ENCODE measurements at regions not wholly inside any gene's neighbourhood (a gene's known extent, or its start where the extent isn't known, plus 50 kb on each side); places are given as distances from the start of the nearest gene placed in this dataset.
"Not testable (repeated sequence)": the region's sequence is repeated elsewhere in the genome, so short reads cannot be mapped to it uniquely, and the experiment has no call there.

DNA sequence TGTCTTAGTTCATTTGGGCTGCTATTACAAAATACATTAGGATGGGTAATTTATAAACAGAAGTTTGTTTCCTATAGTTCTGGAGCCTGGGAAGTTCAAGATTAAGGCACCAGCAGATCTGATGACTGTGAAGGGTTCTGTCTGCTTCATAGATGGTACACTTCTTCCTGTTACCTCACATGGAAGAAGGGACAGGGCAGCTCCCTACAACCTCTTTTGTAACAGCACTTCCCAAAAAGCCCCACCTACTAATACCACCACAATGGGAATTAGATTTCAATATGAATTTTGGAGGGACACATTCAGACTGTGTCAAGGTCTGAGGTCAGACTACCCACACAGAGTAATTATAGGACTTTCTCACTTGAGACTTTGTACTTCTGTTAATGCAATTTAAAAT, 260.3 kb downstream of the ARHGAP12 start:
- no peak overlapping the region for H3K27ac Mint-ChIP-seq
- H3K36me3 Mint-ChIP-seq (ENCODE audit: insufficient read depth in 2 of 2): peaks cover 5 to 9% of the 10 kb centered on the region in 2 donors
- H3K4me3 Mint-ChIP-seq: no peak overlapping the region
- H3K9me3 Mint-ChIP-seq: peaks cover 4 to 8% of the 10 kb centered on the region in 2 donors
- no peak for DNase-seq
- no peaks in the 10 kb centered on the region for H3K4me1 Mint-ChIP-seq (ENCODE audit: low read depth)
- H3K27me3 Mint-ChIP-seq (ENCODE audit: low read depth): peaks cover 6% of the 10 kb centered on the region
- ATAC-seq (replicated peaks in 1 of 2): no peak

- not testable (repeated sequence) for H3K4me3 Mint-ChIP-seq; H3K27ac Mint-ChIP-seq; H3K4me1 Mint-ChIP-seq (ENCODE audit: low read depth); H3K36me3 Mint-ChIP-seq (ENCODE audit: insufficient read depth in 2 of 2); DNase-seq; H3K27me3 Mint-ChIP-seq (ENCODE audit: low read depth); H3K9me3 Mint-ChIP-seq; ATAC-seq (replicated peaks in 1 of 2)
Measured at GRCh38 chr10:31665764-31666279, 262.8 kb downstream of the ARHGAP12 start.

DNA sequence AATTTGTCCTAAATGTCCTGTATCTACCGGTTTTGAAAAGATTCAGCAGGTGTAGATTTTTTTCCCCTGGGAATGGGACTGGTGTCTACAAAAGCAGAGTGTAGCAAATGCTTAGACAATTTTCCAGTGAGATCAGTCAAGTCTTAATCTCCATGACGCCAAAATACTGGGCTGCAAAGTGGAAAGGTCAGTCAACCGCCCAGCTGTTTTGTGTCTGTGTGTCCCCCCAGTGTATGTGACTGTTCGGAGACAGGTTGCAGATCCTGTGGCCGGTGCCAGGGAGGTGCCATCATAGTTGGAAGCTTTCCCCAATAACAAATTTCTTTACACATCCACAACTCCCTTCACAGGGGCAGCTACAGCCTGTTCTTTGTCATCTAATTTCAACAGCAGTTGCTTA, 263.8 kb downstream of the ARHGAP12 start:
- DNase-seq (no peak), ATAC-seq (replicated peaks in 1 of 2) (no peak)
- peaks cover 6% of the 10 kb centered on the region for H3K27me3 Mint-ChIP-seq (ENCODE audit: low read depth)
- no peak overlapping the region for H3K27ac Mint-ChIP-seq
- H3K4me1 Mint-ChIP-seq (ENCODE audit: low read depth): no peaks in the 10 kb centered on the region
- H3K4me3 Mint-ChIP-seq: no peak overlapping the region
- H3K36me3 Mint-ChIP-seq (ENCODE audit: insufficient read depth in 2 of 2): no peaks in the 10 kb centered on the region
- H3K9me3 Mint-ChIP-seq: no peaks in the 10 kb centered on the region

GRCh38 chr10:31664071-31664470, 264.6 kb downstream of the ARHGAP12 start:
- DNase-seq; H3K27ac Mint-ChIP-seq; H3K27me3 Mint-ChIP-seq (ENCODE audit: low read depth); H3K4me1 Mint-ChIP-seq (ENCODE audit: low read depth); ATAC-seq (replicated peaks in 1 of 2); H3K9me3 Mint-ChIP-seq; H3K36me3 Mint-ChIP-seq (ENCODE audit: insufficient read depth in 2 of 2); H3K4me3 Mint-ChIP-seq: not testable (repeated sequence)

DNA sequence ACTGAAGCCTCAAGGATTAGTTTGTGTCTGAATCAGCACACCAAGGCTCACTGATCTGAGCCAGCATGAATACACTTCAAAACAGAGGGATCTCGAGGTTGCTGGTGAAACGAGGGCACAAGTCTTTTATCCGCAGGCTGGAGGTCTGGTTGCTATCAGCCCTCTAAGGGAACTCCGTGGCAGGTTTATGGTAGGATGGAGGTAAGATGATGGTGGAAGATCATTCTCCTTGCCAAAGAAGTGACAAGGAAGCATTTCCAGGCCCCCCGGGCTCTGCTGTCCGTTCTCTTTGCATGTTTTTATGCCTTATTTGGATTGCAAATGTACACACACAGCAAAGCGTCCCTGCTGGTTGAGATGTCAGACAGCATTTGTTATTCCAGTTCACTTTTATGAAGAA, 268.3 kb downstream of the ARHGAP12 start:
- peaks cover 12% of the 10 kb centered on the region for H3K27me3 Mint-ChIP-seq (ENCODE audit: low read depth)
- DNase-seq (no peak), ATAC-seq (replicated peaks in 1 of 2) (no peak)
- H3K4me3 Mint-ChIP-seq: no peak overlapping the region
- H3K9me3 Mint-ChIP-seq: no peaks in the 10 kb centered on the region
- no peaks in the 10 kb centered on the region for H3K4me1 Mint-ChIP-seq (ENCODE audit: low read depth)
- H3K27ac Mint-ChIP-seq: no peak overlapping the region
- H3K36me3 Mint-ChIP-seq (ENCODE audit: insufficient read depth in 2 of 2): no peaks in the 10 kb centered on the region

DNA sequence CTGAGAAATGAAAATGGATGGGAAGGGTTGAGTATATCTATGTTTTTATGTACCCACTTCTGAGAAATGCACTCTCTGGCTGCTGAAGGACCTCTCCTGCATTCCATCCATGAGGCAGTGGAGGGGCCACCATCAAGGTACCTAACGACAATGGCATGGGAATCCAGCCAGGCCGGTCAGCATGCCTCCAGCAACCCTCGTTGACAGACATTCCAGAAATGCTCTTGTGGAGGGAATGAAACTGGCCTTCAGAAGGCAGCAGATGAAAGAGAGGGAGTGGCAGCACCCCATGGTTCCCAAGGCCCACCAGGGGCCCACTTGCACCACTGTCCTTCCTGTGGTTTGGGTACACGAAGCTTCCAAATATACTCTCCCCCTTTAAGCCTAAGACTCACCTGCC, 269.0 kb downstream of the ARHGAP12 start:
- Mint-ChIP-seq H3K27me3 (ENCODE audit: low read depth) (peaks cover 12% of the 10 kb centered on the region), H3K36me3 (ENCODE audit: insufficient read depth in 2 of 2) (no peaks in the 10 kb centered on the region), H3K4me3 (no peak overlapping the region), H3K27ac (no peak overlapping the region), H3K9me3 (no peaks in the 10 kb centered on the region), H3K4me1 (ENCODE audit: low read depth) (no peaks in the 10 kb centered on the region)
- DNase-seq (no peak), ATAC-seq (replicated peaks in 1 of 2) (no peak)

- DNase-seq: no peak
Measured at GRCh38 chr10:31657434-31657872, 271.2 kb downstream of the ARHGAP12 start.

GRCh38 chr10:31656851-31657433, 271.7 kb downstream of the ARHGAP12 start:
- no peak for DNase-seq
- no peak for ATAC-seq (replicated peaks in 1 of 2)
- no peaks in the 10 kb centered on the region for H3K4me1 Mint-ChIP-seq (ENCODE audit: low read depth)
- no peaks in the 10 kb centered on the region for H3K9me3 Mint-ChIP-seq
- no peak overlapping the region for H3K27ac Mint-ChIP-seq
- H3K36me3 Mint-ChIP-seq (ENCODE audit: insufficient read depth in 2 of 2): no peaks in the 10 kb centered on the region
- no peak overlapping the region for H3K4me3 Mint-ChIP-seq
- peaks cover 12% of the 10 kb centered on the region for H3K27me3 Mint-ChIP-seq (ENCODE audit: low read depth)

More at GRCh38 chr10:31657434-31657872, 271.2 kb downstream of the ARHGAP12 start:
- Mint-ChIP-seq H3K9me3 (no peaks in the 10 kb centered on the region), H3K27me3 (ENCODE audit: low read depth) (peaks cover 12% of the 10 kb centered on the region), H3K4me3 (no peak overlapping the region), H3K4me1 (ENCODE audit: low read depth) (no peaks in the 10 kb centered on the region), H3K36me3 (ENCODE audit: insufficient read depth in 2 of 2) (no peaks in the 10 kb centered on the region), H3K27ac (no peak overlapping the region)
- no peak for ATAC-seq (replicated peaks in 1 of 2)

DNA sequence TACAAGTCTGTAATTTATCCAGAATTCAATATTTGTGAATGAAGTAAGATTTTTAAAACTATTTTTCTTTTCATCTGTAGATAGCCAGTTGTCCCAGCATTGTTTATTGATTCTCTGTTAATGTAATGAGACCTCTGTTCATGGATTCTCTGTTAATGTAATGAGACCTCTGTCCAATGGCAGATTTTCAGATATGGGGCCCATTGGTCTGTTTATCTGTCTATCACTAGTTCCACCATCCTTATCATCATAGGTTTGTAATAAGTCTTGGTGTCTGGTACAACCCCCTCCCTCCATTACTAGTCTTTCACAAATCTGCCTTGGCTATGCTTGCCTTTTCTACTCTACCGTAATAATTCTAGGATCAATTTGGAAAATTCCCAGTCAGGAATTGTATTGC, 276.6 kb downstream of the ARHGAP12 start:
- no peaks in the 10 kb centered on the region for H3K4me1 Mint-ChIP-seq (ENCODE audit: low read depth)
- ATAC-seq (replicated peaks in 1 of 2) (no peak), DNase-seq (no peak)
- no peak overlapping the region for H3K4me3 Mint-ChIP-seq
- peaks cover 8% of the 10 kb centered on the region for H3K27me3 Mint-ChIP-seq (ENCODE audit: low read depth)
- H3K9me3 Mint-ChIP-seq: no peaks in the 10 kb centered on the region
- H3K27ac Mint-ChIP-seq: no peak overlapping the region
- H3K36me3 Mint-ChIP-seq (ENCODE audit: insufficient read depth in 2 of 2): no peaks in the 10 kb centered on the region

GRCh38 chr10:31650010-31650409, 278.6 kb downstream of the ARHGAP12 start:
- Mint-ChIP-seq H3K27me3 (ENCODE audit: low read depth) (no peaks in the 10 kb centered on the region), H3K4me3 (no peak overlapping the region), H3K9me3 (no peaks in the 10 kb centered on the region), H3K27ac (no peak overlapping the region), H3K4me1 (ENCODE audit: low read depth) (no peaks in the 10 kb centered on the region), H3K36me3 (ENCODE audit: insufficient read depth in 2 of 2) (no peaks in the 10 kb centered on the region)
- ATAC-seq (replicated peaks in 1 of 2) (no peak), DNase-seq (no peak)

DNA sequence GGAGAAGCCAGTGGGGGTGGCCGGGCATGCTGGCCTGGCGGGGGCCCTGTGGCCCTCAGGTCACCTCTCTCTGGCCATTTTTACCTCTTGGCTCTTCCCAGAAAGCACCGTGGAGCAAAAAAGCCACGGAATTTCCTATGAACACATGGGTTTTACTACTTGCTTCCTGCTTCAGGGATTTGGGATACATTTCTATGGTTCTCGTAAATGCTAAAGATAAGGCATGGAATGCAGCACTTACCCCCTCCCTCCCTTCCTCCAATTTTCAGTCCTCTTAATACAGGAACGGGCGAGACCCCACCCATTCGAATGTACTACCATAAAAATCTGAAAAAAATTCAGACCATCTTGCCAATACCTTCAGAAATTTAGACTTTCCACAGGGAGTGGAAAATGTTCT, 279.7 kb downstream of the ARHGAP12 start:
- Mint-ChIP-seq H3K4me1 (ENCODE audit: low read depth) (no peaks in the 10 kb centered on the region), H3K27me3 (ENCODE audit: low read depth) (no peaks in the 10 kb centered on the region), H3K9me3 (no peaks in the 10 kb centered on the region), H3K4me3 (no peak overlapping the region), H3K36me3 (ENCODE audit: insufficient read depth in 2 of 2) (no peaks in the 10 kb centered on the region), H3K27ac (no peak overlapping the region)
- DNase-seq (no peak), ATAC-seq (replicated peaks in 1 of 2) (no peak)

DNA sequence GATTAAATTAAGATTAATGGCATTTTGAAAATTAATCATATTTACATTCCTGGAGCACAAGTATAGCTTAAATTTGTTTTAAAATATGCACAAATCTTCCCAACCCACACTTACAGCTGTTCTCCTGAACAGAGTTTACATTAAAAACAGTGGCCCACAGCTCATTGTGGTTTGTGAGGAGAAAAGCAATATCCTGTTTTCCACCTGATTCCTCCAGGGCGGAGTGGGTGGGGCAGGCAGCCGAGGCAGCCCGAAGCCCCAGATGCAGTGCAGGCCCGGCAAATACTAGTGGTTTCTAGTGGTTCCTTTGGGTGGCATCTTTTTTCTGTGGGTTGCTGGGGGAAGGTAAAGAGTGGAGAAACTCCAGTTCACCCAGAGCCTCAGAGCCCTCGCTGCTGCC, 280.8 kb downstream of the ARHGAP12 start:
- H3K9me3 Mint-ChIP-seq: no peaks in the 10 kb centered on the region
- no peaks in the 10 kb centered on the region for H3K36me3 Mint-ChIP-seq (ENCODE audit: insufficient read depth in 2 of 2)
- H3K27me3 Mint-ChIP-seq (ENCODE audit: low read depth): no peaks in the 10 kb centered on the region
- DNase-seq (no peak), ATAC-seq (replicated peaks in 1 of 2) (no peak)
- no peak overlapping the region for H3K27ac Mint-ChIP-seq
- no peaks in the 10 kb centered on the region for H3K4me1 Mint-ChIP-seq (ENCODE audit: low read depth)
- H3K4me3 Mint-ChIP-seq: no peak overlapping the region

- no peaks in the 10 kb centered on the region for H3K36me3 Mint-ChIP-seq (ENCODE audit: insufficient read depth in 2 of 2)
- ATAC-seq (replicated peaks in 1 of 2) (no peak), DNase-seq (no peak)
- H3K9me3 Mint-ChIP-seq: peaks cover 0 to under 1% of the 10 kb centered on the region in 2 donors
- peaks cover 3% of the 10 kb centered on the region for H3K27me3 Mint-ChIP-seq (ENCODE audit: low read depth)
- H3K4me1 Mint-ChIP-seq (ENCODE audit: low read depth): no peaks in the 10 kb centered on the region
- no peak overlapping the region for H3K4me3 Mint-ChIP-seq
- no peak overlapping the region for H3K27ac Mint-ChIP-seq
Measured at GRCh38 chr10:31646519-31646918, 282.1 kb downstream of the ARHGAP12 start.

DNA sequence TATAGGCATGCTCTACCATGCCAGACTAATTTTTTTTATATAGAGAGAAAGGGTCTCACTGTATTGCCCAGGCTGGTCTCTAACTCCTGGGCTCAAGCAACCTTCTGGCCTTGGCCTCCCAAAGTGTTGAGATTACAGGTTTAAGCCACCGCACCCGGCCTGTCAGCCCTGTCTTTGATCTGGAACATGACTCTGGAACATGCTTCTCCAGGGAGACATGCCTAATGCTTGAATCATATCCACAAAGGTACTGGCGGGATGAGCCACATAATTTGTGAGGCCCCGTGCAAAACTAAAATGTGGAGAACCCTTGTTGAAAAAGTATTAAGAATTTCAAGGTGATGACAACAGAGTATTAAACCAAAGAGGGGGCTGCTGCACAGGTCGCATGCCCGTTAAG, 282.8 kb downstream of the ARHGAP12 start:
- H3K27me3 Mint-ChIP-seq (ENCODE audit: low read depth): peaks cover 7% of the 10 kb centered on the region
- H3K4me3 Mint-ChIP-seq: no peak overlapping the region
- no peaks in the 10 kb centered on the region for H3K4me1 Mint-ChIP-seq (ENCODE audit: low read depth)
- ATAC-seq (replicated peaks in 1 of 2) (no peak), DNase-seq (no peak)
- peaks cover 0 to 4% of the 10 kb centered on the region in 2 donors for H3K9me3 Mint-ChIP-seq
- no peaks in the 10 kb centered on the region for H3K36me3 Mint-ChIP-seq (ENCODE audit: insufficient read depth in 2 of 2)
- no peak overlapping the region for H3K27ac Mint-ChIP-seq
